ENCODE measurements at regions not wholly inside any gene's neighbourhood (a gene's known extent, or its start where the extent isn't known, plus 50 kb on each side); places are given as distances from the start of the nearest gene placed in this dataset.
"Not testable (repeated sequence)": the region's sequence is repeated elsewhere in the genome, so short reads cannot be mapped to it uniquely, and the experiment has no call there.

DNA sequence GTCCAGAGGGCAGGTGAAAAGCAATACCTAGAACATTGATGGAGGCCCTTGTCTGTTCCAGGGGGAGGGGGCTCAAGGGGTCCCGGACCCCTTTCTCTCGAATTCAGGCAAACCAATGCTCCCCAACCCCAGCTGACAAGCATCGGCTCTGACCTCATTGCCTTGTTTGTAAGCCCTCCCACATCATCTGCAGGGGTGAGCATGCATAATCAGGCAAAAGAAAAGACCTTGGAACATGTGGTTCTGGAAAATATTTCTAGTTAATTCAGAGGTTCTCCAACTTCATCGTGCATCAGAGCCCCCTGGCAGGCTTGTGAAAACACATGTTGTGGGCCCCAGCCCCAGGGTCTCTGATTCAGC, 231.3 kb downstream of the TOMM20 start:
- DNase-seq, result no peak

DNA sequence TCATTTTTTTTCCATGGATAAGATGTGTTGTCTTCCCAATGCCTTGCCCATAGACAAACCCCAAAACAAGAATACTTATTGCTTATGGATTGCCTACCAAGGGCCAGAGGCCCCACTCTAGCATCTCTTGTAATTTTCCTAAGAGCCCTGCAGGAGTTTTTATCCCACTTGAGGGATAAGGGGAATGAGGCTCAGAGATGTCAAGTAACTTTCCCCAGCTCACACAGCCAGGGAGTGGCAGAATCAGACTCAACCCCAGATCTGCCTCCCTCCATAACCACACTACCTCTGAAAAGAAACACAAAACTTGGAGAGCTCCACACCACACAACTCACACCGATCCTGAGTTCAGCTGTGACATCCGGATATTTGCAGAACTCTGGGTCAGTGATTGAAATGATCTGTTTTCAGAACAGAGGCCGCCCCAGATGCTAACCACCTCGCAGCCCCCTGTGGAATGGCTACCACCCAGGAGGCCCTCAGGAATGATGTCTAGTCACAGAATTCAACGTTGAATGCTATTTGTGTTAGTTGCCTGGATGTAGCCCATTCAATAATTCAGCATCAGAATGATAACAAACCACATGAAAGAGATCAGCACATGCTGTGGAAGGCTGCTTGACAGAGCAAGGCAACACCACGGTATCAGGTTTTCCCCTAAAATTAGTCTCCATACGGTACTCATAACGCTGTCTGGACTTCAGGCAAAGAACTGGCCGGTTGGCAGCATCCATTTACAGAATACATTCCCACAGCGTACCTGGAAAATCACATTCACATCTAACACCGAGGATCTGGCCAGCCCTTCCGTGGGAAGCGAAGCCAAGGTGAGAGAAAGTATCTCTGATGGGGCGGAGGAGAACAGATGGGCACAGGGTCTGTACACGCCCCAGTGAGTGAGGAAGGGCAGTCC, 231.9 kb downstream of the TOMM20 start:
- no peak for DNase-seq

DNA sequence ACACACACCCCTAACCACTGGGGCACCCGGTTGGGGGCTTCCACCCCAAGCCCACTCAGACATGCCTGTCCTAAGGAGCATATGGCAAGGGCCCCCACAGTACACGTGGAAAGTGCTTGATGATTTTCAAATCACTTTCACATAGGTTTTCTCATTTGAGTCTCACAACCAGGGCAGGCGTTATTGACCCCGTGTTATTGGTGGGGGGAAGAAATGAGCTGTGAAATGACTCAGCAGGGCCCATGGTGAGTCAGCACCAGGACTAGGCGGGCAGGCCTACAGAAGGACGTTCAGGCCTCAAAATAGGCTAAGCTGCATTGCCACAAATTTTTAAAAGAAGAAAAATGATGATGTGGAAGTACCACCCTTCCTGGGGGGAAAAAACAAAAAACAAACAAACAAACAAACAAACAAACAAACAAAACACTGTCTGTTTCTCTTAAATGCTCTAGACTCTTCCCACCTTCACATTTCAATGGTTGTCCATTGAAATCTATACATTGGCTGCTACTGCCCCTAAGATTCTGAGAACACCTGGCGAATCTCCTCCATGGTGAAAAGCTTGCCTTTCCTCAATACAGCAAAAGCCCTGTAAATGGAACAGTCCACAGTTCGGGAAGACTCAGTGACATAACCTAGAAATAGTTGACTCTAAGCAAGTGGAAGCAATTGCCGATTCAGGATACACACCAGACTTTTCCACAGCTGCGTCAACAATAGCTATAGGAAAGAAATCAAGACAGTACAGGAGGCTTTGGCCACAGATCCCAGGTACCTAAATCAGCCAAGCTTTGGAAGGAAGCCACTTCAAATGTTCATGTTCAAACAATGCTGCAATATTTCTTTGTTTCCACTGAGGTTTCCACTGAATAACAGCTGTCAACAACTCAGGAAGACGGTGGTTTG, 234.7 kb downstream of the TOMM20 start:
- no peak for DNase-seq

- DNase-seq, result no peak
These were observed 235.3 kb downstream of the TOMM20 start for GRCh38 chr1:234893359-234893724.

- DNase-seq, result no peak
These were observed 236.0 kb downstream of the TOMM20 start for GRCh38 chr1:234892642-234893041.

GRCh38 chr1:234891427-234891826, 237.2 kb downstream of the TOMM20 start:
- DNase-seq, result no peak

DNA sequence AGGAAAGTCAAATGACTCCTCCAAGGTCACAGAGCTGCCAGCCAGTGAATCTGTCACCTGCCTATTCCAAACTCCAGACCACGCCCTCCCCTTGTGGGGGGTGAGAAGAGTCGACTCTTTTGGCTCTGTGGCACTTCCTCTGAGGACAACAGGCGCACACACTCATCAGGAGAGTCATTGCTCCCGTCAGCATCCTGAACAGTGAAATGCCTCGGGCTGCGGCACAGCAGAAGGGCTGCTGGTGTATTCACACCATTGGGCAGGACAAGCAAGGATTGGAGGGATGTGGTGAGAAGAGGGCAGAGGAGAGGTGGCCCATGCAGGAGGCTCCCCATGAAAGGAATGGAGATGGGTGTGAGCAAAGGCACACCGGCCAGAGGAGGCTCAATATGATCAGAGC, 239.0 kb downstream of the TOMM20 start:
- no peak for DNase-seq

- DNase-seq, result not testable (repeated sequence)
These were observed 240.4 kb downstream of the TOMM20 start for GRCh38 chr1:234888247-234888646.

GRCh38 chr1:234887016-234887900, 241.4 kb downstream of the TOMM20 start:
- DNase-seq, result no peak

DNA sequence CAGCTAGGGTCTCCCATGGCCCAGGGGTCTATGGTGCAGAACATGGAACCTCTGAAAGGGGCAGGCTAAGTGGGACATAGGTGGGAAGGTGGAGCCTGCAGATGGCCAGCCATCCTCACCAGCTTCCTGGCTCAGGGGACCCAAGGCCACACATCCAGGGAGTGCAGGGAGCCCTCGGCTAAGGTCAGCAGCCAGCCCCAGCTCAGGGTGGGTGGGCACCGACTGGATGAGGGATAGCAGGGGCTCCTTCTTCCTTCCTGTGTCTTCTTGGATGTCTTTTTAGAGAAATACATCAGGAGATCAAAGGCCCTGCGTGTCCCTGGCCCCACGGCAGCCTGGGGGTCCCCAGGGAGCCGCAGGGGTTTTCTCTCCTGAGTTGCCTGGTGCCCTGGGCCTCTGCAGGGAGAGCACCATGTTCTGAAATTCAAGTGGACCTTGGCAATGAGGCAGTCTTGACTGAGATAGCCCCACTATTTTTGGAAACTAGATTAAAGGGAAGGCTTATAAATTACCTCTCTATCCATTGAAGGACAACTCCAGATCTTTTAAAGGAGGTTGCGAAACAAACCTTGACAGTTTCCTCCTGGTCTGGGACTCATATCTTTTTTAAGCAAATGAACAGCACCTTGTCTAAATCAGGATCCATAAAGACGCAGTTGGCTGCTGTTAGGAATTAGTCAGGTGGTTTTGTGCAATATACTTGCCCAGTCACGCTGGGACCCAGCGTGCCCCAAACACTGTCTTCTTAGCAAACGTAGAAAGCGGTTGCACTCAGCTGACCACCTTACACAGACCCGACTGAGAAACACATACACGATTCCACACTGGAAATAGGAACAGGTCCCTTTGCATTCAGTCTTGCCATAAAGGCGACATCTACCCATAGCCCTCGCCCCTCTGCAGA, 242.3 kb downstream of the TOMM20 start:
- DNase-seq, result no peak

GRCh38 chr1:234885601-234886000, 243.0 kb downstream of the TOMM20 start:
- DNase-seq, result no peak

DNA sequence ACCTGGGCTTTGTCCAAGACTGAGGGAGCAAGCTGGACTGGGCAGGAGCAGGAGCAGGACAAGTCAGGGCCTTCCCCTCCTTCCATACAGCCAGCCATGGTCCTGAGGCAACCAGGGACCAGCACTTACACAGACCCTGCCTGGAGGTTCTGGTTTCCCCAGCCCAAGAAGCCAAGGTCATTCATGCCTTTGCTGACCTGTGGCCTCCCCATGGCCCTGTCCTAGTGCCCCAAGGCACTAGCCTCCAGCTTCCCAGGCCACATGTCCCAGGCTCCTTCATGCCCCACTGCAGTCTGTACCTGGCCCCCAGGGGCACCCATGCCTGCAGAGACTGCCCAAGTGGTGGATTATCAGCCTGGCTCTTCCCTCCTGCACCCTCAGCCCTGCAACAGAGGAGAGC, 243.9 kb downstream of the TOMM20 start:
- DNase-seq, result no peak

DNA sequence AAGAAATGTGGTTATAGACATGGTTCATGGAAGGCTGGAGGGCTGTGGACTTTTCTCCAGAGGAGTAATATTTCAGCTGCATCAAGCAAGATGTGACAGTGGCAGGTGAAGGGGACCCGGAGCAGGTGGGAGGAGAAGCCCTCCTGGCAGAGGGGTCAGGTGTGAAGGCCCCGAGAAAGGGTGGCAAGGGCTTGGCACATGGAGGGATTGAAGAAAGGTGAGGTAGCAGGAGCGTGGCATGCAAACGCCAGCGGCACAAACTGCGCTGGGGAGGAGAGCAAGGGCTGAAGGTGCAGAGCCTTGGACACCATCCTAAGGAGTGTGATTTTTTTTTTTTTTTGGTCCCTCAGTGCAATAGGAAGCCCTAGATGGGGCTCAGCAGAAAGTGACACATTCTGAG, 244.6 kb downstream of the TOMM20 start:
- DNase-seq, result no peak

- DNase-seq, result no peak
These were observed 245.7 kb downstream of the TOMM20 start for GRCh38 chr1:234882898-234883297.

GRCh38 chr1:234881893-234882771, 246.5 kb downstream of the TOMM20 start:
- DNase-seq, result no peak

GRCh38 chr1:234879147-234880080, 249.2 kb downstream of the TOMM20 start:
- DNase-seq, result no peak

- no peak for DNase-seq
These were observed 250.3 kb downstream of the TOMM20 start for GRCh38 chr1:234878288-234878687.

DNA sequence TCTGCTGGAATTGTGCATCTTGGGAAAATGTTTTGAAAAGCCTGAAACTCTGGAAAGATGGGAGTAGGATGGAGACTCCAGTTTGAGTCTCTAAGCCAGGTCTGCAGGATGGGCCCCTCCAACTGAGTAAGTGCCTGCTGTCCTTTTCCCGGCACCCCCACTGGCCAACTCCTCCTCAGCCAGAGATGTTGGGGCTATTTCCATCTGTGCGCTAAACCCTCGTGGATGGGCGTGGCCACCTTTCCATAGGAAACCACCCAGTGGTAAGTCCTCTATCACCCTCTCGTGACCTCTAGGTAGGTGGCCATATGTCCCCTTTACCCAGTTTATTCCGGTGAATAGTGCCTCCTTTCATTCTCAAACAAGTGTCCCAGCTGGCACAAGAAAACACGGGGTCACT, 250.9 kb downstream of the TOMM20 start:
- no peak for DNase-seq
